G401.6 (cell line): ENCODE measurements at regions not wholly inside any gene's neighbourhood (a gene's known extent, or its start where the extent isn't known, plus 50 kb on each side); places are given as distances from the start of the nearest gene placed in this dataset.
"Not testable (repeated sequence)": the region's sequence is repeated elsewhere in the genome, so short reads cannot be mapped to it uniquely, and the experiment has no call there.

Experiments
- FAIRE-seq: peaks from 2 replicates; lab custom pipeline; 2012; peaks lifted over from hg19 to GRCh38; lab: Jason Lieb, UNC

DNA sequence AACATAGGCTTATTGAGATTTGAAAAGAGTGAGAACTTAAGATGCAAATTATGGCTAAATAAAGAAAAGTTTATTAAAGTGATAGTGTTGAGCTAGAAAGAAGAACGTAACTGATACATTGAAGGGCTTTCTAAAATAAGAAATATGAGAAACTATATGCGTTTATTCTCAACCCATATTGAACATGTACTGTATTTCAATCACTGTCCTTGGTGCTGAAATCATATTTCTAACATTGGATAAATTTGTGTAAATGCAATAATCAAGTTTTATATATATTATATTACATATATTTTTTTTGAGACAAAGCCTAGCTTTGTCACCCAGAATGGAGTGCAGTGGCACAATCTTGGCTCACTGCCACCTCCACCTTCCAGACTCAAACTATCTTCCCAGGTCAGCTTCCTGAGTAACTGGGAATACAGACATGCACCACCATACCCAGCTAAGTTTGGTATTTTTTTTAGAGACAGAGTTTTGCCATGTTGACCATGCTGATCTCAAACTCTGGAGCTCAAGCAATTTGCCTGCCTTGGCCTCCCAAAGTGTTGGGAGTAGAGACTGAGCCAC, 1065.8 kb downstream of the REEP3 start:
- FAIRE-seq: no peak

GRCh38 chr10:64594072-64594471, 1072.9 kb downstream of the REEP3 start:
- FAIRE-seq: no peak

GRCh38 chr10:64598600-64598999, 1077.4 kb downstream of the REEP3 start:
- no peak for FAIRE-seq

DNA sequence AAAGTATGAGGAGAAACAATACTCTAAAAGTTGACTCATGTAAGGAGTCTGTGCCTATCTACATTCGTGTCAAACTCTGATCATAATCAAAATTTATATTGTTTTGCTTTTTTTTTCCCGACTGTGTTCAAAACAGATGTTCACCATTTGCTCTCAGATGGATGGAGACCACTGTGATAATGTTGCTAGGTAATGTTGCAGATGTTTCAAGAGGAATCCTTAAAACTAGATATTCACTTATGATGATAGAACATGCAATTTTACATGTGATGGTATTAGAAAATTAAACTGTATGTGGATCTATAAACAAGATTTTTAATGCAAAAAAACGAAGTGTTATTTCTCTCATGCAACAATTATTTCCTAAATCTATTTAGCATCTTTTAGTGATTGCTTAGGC, 1080.1 kb downstream of the REEP3 start:
- no peak for FAIRE-seq

DNA sequence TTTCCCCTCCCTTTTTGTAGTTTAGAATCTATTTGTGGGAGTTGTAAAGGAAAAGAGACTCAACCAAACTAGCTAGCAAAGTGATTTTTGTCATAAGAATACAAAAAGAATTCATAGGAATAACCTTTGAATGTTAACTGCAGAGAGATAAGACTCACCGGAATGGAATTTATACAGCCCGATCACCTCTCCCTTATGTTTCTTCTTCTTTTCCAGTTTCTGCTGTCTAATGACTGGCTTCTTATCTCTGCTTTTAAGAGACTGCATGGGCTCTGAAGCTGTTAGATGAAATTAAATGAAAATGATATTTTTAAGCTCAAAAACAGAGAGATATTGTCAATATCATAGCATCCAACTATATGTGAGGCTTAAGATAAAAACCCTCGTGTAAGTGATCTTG, 1095.9 kb downstream of the REEP3 start:
- no peak for FAIRE-seq

- no peak for FAIRE-seq
Measured at GRCh38 chr10:64619102-64619501, 1097.9 kb downstream of the REEP3 start.

DNA sequence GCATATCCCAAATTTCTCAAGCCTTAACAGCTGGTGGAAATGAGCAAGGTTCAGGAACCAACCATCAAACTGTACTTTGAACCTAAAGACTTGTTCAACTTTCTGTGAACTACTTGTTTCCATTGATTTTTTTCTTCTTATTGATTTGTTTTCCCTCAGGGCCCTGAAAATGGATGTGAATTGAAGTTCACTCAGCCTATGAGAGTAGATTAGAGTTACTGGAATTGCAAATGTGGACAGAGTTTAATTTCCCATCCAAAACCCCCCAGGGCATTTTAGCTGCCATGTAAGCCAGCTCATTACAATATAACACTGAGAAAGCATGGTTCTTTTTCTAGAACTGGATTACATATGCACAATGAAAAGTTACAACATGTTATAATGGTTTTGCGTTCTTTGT, 1105.7 kb downstream of the REEP3 start:
- FAIRE-seq: no peak

DNA sequence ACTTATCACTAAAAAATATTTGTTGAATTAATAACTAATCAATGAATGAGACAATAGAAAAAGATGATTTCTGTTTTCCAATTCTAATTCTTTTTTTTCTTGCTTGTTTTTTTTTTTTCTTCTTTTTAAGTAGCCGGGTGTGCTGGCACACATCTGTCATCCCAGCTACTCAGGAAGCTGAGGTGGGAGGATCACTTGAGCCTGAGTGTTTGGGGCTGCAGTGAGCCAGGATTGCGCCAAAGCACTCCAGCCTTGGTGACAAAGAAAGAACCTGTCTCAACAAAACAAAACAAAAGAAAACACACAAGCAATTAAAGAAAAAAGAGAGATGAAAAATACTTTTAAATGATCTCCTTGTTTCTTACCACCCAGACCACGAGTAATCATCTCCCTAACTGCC, 1109.3 kb downstream of the REEP3 start:
- FAIRE-seq: no peak

DNA sequence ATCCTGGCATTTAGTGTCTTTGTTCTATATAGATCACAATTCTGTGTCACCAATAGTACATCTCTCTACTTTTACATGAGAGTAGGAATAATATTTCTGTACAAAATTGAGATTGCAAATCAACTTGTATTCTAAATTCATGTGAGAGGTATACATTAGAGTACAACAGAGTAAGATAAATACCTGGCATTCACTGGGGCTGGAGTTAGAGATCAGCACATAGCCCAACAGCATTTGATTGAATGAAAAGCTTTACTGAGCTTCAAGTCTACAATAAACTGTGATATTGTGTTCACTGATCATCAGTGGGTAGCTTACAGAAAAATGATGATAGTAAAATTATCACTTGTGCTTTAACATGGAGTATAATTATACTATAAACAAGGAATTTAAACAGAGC, 1114.7 kb downstream of the REEP3 start:
- no peak for FAIRE-seq

DNA sequence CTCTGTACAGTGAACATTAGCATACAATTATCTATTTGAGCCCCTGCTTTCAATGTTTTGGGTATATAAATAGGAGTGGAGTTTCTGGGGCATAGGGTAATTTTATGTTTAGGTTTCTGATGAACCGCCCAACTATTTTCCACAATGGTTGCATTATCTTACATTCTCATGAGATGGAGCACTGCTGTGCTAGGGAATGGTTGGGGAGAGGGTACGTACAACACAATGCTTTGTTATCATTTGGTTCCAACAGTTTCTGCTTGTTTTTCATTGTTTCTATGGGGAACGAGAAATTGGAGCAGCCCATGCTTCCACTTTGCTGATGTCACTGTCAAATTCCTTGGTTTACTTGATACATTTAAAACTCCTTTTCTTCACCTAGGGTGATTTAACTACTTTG, 1115.3 kb downstream of the REEP3 start:
- FAIRE-seq: no peak

- no peak for FAIRE-seq
Measured at GRCh38 chr10:64637939-64638338, 1116.7 kb downstream of the REEP3 start.

GRCh38 chr10:64648915-64649314, 1127.7 kb downstream of the REEP3 start:
- no peak for FAIRE-seq

DNA sequence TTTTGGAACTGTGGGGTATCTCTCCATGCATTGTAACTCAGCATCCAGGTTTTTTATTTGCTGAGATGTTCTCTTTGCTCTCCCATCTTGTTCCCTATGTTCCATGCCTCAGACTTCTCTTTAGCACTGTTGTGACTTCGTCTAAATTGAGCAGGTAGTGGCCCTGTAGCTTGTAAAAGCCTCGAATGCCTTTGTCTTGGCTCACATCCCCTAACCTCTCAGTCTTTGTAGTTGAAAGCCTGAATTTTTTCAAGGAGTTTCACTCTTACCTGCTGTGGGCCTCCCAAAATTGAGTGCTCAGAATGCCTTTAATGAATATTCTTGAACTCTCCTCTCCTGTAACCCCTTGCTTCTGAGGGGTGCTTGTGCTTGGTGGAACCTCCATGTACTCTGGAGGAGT, 1137.3 kb downstream of the REEP3 start:
- FAIRE-seq: no peak

DNA sequence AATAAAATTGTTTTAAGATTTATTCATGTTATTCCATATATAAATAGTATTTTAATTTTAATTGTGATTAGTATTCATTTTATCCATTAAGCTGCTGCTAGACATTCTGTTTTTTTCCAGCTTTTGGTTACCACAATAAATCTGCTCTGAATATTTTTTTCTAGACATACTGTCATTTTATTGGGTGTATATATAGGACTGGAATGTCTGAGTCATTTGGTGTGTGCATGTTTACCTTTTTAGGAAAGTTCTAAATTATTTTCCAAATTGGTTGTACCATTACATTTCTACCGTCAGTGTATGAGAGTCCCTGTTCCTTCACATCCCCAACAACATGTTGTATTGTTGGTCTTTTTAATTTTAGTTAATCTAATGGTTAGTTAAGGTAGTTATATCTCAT, 1138.1 kb downstream of the REEP3 start:
- no peak for FAIRE-seq

GRCh38 chr10:64682043-64682442, 1160.8 kb downstream of the REEP3 start:
- no peak for FAIRE-seq

- FAIRE-seq: no peak
Measured at GRCh38 chr10:64690194-64690593, 1169.0 kb downstream of the REEP3 start.

DNA sequence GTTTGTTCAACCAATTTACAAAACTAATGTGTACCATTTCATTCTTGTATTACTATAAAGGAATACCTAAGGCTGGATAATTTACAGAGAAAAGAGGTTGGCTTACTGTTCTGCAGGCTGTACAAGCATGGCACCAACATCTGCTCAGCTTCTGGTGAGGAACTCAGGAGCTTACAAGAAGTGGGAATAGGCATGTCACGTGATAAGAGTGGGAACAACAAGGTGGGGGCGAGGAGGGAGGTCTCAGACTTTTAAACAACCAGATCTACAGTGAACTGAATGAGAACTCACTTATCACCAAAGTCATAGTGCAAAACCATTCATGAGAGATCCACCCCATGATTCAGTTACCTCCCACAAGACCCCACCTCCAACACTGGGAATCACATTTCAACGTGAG, 1178.0 kb downstream of the REEP3 start:
- no peak for FAIRE-seq

- FAIRE-seq: not testable (repeated sequence)
Measured at GRCh38 chr10:64702086-64702485, 1180.9 kb downstream of the REEP3 start.

GRCh38 chr10:64708884-64709681, 1187.9 kb downstream of the REEP3 start:
- no peak for FAIRE-seq

DNA sequence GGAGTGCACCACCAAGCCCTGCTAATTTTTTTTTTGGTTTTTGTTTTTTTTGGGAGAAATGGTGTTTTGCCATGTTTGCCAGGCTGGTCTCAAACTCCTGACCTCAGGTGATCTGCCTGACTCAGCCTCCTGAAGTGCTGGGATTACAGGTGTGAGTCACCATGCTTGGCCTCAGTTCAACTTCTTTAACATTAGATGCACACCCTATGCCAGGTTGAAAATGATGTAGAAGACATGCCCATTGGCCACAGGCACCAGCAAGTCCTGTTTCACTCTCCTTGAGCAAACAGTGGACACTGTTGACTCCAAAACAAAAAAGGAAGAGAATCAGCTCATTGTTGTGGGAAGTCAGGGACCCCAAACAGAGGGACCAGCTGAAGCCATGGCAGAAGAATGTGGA, 1205.3 kb downstream of the REEP3 start:
- no peak for FAIRE-seq

- FAIRE-seq: no peak
Measured at GRCh38 chr10:64731016-64731415, 1209.8 kb downstream of the REEP3 start.

DNA sequence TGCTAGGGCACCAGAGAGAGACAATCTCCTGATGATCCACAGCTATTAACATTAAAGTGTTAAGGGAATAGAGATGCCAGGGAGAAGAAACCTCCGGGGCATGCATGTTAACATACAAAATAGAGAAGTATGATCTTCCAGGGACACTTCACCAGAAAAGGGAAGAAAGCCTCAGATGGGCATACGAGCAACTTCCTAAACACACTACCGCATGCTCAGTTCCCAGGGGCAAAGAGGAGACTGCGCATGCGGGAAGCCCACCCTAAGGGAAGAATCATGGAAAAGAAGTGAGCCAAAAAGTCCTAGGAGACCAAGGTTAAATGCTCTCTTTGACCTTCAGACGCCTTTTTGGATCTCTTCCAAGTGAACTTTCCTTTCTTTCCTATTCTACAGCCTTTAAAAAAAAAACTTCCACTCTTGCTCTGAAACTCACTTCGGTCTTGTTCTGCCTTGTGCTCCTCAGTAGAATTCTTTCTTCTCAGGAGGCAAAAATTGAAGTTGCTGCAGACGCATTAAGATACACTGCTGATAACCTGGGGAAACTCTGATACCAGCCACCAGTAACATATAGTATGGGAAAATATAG, 1211.3 kb downstream of the REEP3 start:
- FAIRE-seq: no peak

DNA sequence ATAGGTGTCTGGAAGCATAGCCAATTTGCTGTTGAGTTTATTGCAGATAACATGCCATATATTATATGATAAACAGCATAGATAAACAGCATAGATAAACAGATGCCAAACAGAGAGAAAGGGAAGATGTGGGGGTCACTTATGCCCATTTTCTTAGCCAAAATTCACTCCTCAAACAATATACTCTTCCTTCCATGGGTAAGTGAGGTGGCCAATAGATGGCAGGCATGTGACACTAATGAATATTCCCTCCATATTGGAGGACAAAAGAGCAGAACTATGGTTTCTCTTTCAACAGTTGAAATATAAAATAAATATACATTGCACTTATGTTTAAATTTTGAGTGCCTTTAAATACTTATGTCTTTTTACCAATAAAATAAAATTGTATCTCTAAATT, 1212.8 kb downstream of the REEP3 start:
- FAIRE-seq: no peak

DNA sequence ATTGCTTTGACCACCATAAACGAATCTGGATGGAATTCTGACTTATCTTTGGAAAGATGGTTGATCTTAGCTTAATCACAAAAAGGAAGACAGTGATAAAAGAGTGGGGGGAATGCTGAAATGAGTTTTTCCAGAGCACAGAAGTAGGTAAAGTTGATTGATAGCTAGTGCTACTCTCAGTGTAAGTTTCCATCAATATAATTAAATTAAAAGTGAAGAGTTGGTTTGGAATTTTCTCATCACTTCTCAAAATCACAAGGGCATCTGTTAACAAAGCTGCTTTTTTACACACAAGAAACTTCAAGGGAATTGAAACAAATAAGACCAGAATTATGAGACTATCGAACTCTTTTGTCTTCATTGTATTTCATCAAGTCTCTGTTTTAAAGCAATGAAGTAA, 1217.3 kb downstream of the REEP3 start:
- FAIRE-seq: no peak
